Non-pigmented ciliary epithelial cell (primary cell): ENCODE measurements at regions not wholly inside any gene's neighbourhood (a gene's known extent, or its start where the extent isn't known, plus 50 kb on each side); places are given as distances from the start of the nearest gene placed in this dataset.

ENCODE experiments used
- DNase-seq: peaks from one replicate; pipeline ENCODE4 v3.0.0-alpha.2; 2010; ENCODE audit warnings: low read depth

DNA sequence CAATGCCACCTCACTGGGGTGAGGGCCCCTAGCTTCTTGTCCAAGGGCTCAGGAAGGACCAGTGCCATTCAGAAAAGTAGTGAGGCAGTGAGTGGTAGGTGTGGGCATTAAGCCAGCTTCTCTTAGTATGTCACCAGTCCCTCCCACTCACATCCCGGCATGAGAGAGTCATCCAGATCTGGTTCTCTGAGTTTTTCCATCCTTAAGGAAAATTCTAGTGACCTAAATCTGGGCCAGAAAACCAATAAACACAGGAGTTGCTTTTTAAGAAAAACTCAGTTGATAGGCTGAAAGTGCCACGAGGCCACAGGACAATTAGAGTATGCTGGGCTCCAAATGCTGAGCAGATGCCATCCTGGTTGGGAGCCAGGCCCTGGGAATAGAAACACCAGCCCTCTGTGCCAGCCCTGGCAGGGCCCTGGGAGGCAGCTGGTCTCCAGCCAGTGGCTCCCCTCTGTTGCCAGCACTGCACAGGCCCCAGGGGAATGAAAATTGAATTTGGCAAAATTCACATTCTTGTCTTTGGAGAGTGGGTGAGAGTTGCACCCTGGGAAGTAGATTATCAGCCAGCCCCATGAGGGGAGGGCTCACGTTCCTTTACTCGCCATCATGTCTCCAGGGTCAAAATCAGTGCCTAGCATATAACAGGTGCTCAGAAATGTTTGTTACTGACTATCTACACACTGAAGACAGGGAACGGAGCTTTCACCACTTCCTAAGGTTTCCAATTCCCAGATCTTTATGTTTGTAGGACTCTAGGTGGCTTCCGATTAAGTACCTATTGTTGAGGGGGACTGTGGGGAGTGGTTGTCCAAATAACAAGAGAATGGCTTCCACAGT lies 52.8 kb downstream of the FAM43A start:
- DNase-seq = no peak

GRCh38 chr3:194739498-194740284 lies 54.0 kb downstream of the FAM43A start:
- no peak for DNase-seq

DNA sequence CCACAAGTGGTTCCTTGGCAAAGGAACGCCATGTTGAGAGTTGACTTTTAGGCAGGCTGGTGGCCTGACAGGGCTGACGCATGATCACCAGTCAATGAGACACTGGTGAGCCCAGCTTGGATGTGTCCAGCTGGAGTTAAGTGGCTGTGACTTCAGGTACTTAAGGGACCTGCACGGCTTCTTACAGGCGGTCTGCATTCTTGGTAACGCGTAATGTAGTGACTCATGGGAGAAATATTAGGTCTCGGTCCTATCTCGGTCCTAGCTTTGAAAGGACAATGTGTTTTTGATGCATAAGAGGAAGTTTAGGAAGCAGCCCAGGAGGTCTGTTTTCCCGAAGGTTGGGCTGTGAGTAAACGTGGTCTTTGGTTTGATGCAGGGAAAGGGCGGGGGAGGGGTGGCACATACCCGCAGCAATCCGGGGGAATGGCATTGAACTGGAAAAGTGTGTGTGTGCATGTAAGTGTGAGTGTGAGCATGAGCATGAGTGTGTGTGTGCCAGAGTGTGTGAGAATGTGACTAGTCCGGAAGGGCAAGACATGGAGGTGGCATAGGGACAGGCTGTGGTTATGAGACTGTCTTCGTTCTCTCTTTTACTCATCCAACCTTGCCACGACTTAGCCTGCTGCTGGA lies 55.3 kb downstream of the FAM43A start:
- DNase-seq = no peak

DNA sequence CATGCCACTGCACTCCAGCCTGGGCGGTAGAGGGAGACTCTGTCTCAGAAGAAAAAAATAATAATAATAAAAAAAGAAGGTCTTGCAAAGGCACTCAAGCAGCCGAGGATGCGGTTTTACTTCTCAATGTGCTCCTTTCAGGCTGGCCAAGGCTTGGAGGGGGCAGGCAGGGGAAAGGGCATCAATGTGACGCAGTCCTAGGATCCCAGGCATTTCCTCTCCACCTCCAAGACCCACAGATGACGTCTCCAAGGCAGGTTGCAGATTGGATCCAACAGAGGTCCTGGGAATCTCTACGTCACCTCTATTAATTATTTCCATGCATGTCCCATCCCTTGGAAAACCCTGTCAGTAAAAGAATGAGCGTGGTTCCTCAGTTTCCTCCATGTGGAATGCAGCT lies 56.2 kb downstream of the FAM43A start:
- DNase-seq = no peak

- no peak for DNase-seq
Measured at GRCh38 chr3:194744826-194745225, 59.1 kb downstream of the FAM43A start.

GRCh38 chr3:194745422-194746184 lies 59.9 kb downstream of the FAM43A start:
- DNase-seq = no peak

GRCh38 chr3:194748225-194748624 lies 62.5 kb downstream of the FAM43A start:
- DNase-seq = no peak

- no peak for DNase-seq
Measured at GRCh38 chr3:194749631-194750490, 64.2 kb downstream of the FAM43A start.

DNA sequence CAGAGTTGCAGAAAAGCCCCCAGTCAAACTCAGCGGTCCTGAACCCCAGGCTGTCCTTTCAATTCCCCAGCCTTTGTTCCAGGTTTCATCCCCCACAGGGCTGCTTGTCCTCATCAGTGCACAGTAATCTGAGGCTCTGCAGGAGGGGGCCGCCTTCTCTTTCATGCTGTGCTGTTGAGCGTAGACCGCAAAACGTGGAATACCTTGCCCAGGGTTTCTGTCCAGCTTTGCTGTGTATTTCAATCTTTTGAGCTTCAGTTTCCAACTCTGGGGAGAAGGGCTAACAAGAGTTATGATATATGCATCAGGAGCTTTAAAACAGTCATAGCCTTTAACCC lies 64.8 kb downstream of the FAM43A start:
- DNase-seq = no peak

GRCh38 chr3:194755671-194756459 lies 70.2 kb downstream of the FAM43A start:
- DNase-seq = no peak

DNA sequence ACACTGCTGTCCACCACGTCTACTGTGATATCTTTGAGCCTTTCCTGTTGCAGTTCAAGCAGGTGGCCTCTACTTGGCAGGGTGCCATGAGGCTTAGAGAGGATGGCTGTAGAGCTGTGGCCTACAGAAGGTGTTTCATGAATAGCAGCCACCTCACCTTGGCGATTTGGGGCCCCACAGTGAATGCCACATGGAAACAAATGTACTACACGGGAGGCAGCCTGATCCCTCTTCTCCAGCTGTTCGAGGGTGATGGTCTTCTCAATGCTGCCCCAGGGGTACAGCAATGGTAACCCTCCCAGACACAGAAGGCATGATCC lies 70.7 kb downstream of the FAM43A start:
- no peak for DNase-seq

DNA sequence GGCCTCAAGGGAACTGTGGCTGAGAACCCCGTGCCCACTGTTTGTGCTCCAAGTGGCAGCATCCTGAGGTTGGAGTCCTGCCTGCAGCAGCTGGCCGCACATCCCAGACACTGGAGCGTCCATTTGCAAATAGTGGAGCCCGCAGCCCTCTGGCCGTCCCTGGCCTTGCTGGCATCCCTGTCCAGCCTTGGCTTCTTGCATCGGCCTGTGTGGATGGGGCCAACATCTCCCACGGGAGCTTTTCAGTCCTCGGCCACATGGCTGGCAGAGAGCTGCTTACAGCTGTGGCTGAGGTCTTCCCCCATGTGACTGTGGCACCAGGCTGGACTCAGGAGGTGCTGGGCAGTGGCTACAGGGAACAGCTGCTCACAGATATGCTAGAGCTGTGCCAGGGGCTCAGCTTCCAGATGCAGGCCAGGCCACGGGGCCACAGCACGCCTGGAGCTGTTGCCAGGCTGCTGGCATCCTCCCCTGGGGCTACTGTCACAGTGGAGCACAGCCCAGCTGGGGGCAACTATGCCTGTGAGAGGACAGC lies 71.2 kb downstream of the FAM43A start:
- DNase-seq = no peak

DNA sequence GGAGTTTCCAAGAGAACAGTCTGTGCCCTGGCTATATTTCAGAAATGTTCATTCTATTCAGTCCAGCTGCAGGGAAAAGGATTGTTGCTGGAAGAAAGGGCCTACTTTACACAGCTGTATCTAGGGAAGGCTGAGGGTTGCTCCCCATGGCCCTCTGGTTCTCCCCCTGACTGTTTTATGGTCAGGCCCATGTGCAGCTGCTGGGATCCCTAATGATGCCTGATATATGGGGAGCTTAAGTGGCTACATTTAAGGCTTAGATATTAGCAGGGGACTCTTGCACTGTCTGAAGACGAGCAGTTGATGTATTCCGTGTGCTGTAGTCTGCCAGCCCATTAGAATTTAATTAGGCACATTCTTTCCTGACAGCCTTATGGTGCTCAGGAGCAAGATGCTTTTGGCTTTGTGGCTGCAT lies 72.0 kb downstream of the FAM43A start:
- DNase-seq = no peak

DNA sequence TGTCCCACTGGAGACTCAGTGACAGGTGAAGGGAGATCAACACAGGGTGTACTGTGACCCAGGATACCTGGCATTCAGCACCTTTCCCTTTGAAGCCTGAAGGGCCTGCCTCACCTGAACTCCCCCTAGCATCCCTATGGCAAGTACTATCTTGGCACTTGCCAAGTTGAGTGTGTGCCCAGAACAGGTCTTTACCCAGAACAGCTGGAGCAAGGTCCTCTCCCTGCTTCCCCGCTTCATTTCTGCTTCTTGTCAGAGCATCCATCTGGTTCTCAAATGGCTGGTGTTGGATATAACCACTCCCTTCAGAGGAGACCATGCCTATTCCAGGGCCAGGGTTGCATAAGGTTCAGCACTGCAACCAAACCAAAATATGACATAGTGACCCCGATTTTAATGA lies 73.0 kb downstream of the FAM43A start:
- DNase-seq = no peak

- DNase-seq = no peak
Measured at GRCh38 chr3:194760494-194761137, 74.9 kb downstream of the FAM43A start.

- no peak for DNase-seq
Measured at GRCh38 chr3:194761384-194761783, 75.7 kb downstream of the FAM43A start.

GRCh38 chr3:194766845-194767244 lies 81.2 kb downstream of the FAM43A start:
- no peak for DNase-seq

- DNase-seq = no peak
Measured at GRCh38 chr3:194767446-194768207, 81.9 kb downstream of the FAM43A start.

DNA sequence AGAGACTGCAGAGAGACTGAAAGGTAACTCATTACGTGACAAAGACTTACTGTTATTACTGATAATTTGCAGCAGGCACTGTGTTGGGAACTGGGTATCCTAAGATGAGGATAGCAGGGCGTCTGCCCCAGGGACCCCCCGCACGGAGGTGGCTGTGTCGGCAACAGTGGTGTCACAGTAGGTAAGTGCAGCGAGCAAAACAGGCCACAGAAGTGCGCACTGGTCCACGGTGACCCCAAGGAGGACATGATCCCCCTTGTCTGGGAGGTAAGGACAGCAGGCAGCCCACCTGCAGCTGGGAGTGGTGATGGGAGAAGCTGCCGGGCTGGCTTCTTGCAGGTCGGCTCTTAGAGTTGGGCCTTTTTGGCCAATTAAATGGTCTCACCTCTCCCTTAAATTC lies 82.9 kb downstream of the FAM43A start:
- DNase-seq = no peak
